GM23338 (cell line): ENCODE measurements at regions not wholly inside any gene's neighbourhood (a gene's known extent, or its start where the extent isn't known, plus 50 kb on each side); places are given as distances from the start of the nearest gene placed in this dataset.
A peak's percentile ranks its signal among the peaks of the same experiment; 100 is the strongest.

Experiments
- ATAC-seq: fragments of 200-7000 bp; cut with Tn5 transposase; 3 replicates; pipeline ENCODE4 v1.9.1; 2020
- DNase-seq: peaks from one replicate; pipeline ENCODE4 v3.0.0-alpha.2; 2015; ENCODE audit warnings: low spot score
- H2AFZ ChIP-seq: fragments of 200-600 bp; sonication (generic); 2 replicates; pipeline ENCODE4 v1.8.0; 2016; ENCODE audit warnings: antibody characterized with exemption, mild to moderate bottlenecking, moderate library complexity
- H3F3A ChIP-seq: fragments of 200-600 bp; sonication (generic); replicated peaks from 2 replicates; pipeline ENCODE4 v1.8.0; 2017; ENCODE audit warnings: antibody characterized with exemption, mixed run types, low read depth
- H3K27ac ChIP-seq: fragments of 200-600 bp; sonication (generic); 2 replicates; pipeline ENCODE4 v1.6.1; 2016; ENCODE audit warnings: low read depth
- H3K27me3 ChIP-seq: fragments of 200-600 bp; sonication (generic); 2 replicates; pipeline ENCODE4 v1.8.0; 2016; ENCODE audit warnings: mild to moderate bottlenecking, mixed run types, moderate library complexity; ENCODE audit not compliant: insufficient read depth
- H3K36me3 ChIP-seq: fragments of 200-600 bp; sonication (generic); 2 replicates; pipeline ENCODE4 v1.8.0; 2016; ENCODE audit warnings: mild to moderate bottlenecking; ENCODE audit not compliant: insufficient read depth
- H3K4me1 ChIP-seq: fragments of 200-600 bp; sonication (generic); 2 replicates; pipeline ENCODE4 v1.8.0; 2016; ENCODE audit warnings: mild to moderate bottlenecking, moderate library complexity; ENCODE audit not compliant: insufficient read depth
- H3K4me2 ChIP-seq: fragments of 200-600 bp; sonication (generic); 2 replicates; pipeline ENCODE4 v1.7.1; 2017; ENCODE audit warnings: mixed run types
- H3K4me3 ChIP-seq: fragments of 200-600 bp; sonication (generic); 2 replicates; pipeline ENCODE4 v1.6.1; 2016; ENCODE audit warnings: mixed run types
- H3K79me2 ChIP-seq: fragments of 200-600 bp; sonication (generic); replicated peaks from 2 replicates; pipeline ENCODE4 v1.8.0; 2017; ENCODE audit warnings: mild to moderate bottlenecking; ENCODE audit not compliant: insufficient read depth
- H3K9me2 ChIP-seq: fragments of 200-600 bp; sonication (generic); 2 replicates; pipeline ENCODE4 v1.8.0; 2017; ENCODE audit not compliant: insufficient read depth
- H4K20me1 ChIP-seq: fragments of 200-600 bp; sonication (generic); replicated peaks from 2 replicates; pipeline ENCODE4 v1.8.0; 2017; ENCODE audit warnings: mild to moderate bottlenecking; ENCODE audit not compliant: insufficient read depth
- H3K27ac Mint-ChIP-seq: 2 replicates; pipeline ENCODE4 v1.8.0; 2020; ENCODE audit warnings: inconsistent platforms, mild to moderate bottlenecking, moderate library complexity, mixed read lengths
- H3K27me3 Mint-ChIP-seq: 3 replicates; pipeline ENCODE4 v1.8.0; 2022; ENCODE audit warnings: low read depth, mild to moderate bottlenecking, moderate library complexity, mixed read lengths, inconsistent platforms; ENCODE audit not compliant: insufficient read depth, poor library complexity
- H3K36me3 Mint-ChIP-seq: 3 replicates; pipeline ENCODE4 v1.8.0; 2021; ENCODE audit warnings: low read depth, mild to moderate bottlenecking, inconsistent platforms, moderate library complexity, mixed read lengths
- H3K4me1 Mint-ChIP-seq: 3 replicates; pipeline ENCODE4 v1.8.0; 2020; ENCODE audit warnings: mild to moderate bottlenecking, inconsistent platforms, mixed read lengths
- H3K4me3 Mint-ChIP-seq: 3 replicates; pipeline ENCODE4 v1.8.0; 2021; ENCODE audit warnings: moderate library complexity, mild to moderate bottlenecking, inconsistent platforms, mixed read lengths
- H3K9me3 Mint-ChIP-seq: 3 replicates; pipeline ENCODE4 v1.8.0; 2020; ENCODE audit warnings: moderate library complexity, mild to moderate bottlenecking, inconsistent platforms, mixed read lengths
- CREB1 ChIP-seq: fragments of 250-450 bp; sonication (Bioruptor Pico); IDR thresholded peaks from 2 replicates; pipeline ENCODE4 v1.5.0; 2020; ENCODE audit warnings: low read depth, mild to moderate bottlenecking, moderate library complexity
- CTCF ChIP-seq, 2 experiments: fragments of 200-600 bp in 1 of 2; sonication (generic) in 1 of 2; conservative IDR thresholded peaks; 2 replicates each; pipeline versions ENCODE4 v1.5.1 to v1.6.1; 2016 to 2017; ENCODE audit warnings: antibody characterized with exemption in 2 of 2, low read depth in 2 of 2, mild to moderate bottlenecking in 2 of 2, moderate library complexity in 1 of 2
- ETS1 ChIP-seq: IDR thresholded peaks from 2 replicates; pipeline ENCODE4 v1.6.1; 2016; ENCODE audit warnings: antibody characterized with exemption
- EZH2 ChIP-seq: fragments of 200-600 bp; sonication (generic); IDR thresholded peaks from one replicate; pipeline ENCODE4 v1.8.0; 2017; ENCODE audit warnings: antibody characterized with exemption, mild to moderate bottlenecking, low read depth; ENCODE audit not compliant: unreplicated experiment
- EZH2phosphoT487 ChIP-seq: fragments of 200-600 bp; sonication (generic); IDR thresholded peaks from one replicate; pipeline ENCODE4 v1.8.1; 2018; ENCODE audit warnings: antibody characterized with exemption; ENCODE audit not compliant: unreplicated experiment
- JUNB ChIP-seq: IDR thresholded peaks from one replicate; pipeline ENCODE4 v1.6.1; 2016; ENCODE audit warnings: antibody characterized with exemption; ENCODE audit not compliant: unreplicated experiment
- NANOG ChIP-seq: IDR thresholded peaks from 2 replicates; pipeline ENCODE4 v1.6.1; 2016; ENCODE audit warnings: antibody characterized with exemption, borderline replicate concordance
- POLR2AphosphoS5 ChIP-seq: IDR thresholded peaks from 2 replicates; pipeline ENCODE4 v1.6.1; 2016; ENCODE audit warnings: antibody characterized with exemption, low read depth
- REST ChIP-seq: IDR thresholded peaks from one replicate; pipeline ENCODE4 v1.6.1; 2018; ENCODE audit warnings: antibody characterized with exemption; ENCODE audit not compliant: unreplicated experiment
- STAT1 ChIP-seq: IDR thresholded peaks from one replicate; pipeline ENCODE4 v1.6.1; 2016; ENCODE audit warnings: antibody characterized with exemption; ENCODE audit not compliant: unreplicated experiment
- ZNF114 ChIP-seq: fragments of 250-450 bp; sonication (Bioruptor Pico); IDR thresholded peaks from 2 replicates; pipeline ENCODE4 v1.5.0; 2020; ENCODE audit warnings: mild to moderate bottlenecking, moderate library complexity
- ZNF331 ChIP-seq: fragments of 250-450 bp; sonication (Bioruptor Pico); IDR thresholded peaks from 2 replicates; pipeline ENCODE4 v1.5.0; 2020; ENCODE audit warnings: low read depth, mild to moderate bottlenecking, moderate library complexity
- TF ChIP-seq, protein P1 (sequence below): fragments of 250-450 bp; sonication (Bioruptor Pico); IDR thresholded peaks from 2 replicates; pipeline ENCODE4 v1.5.0; 2020; ENCODE audit warnings: mild to moderate bottlenecking, moderate library complexity

DNA sequence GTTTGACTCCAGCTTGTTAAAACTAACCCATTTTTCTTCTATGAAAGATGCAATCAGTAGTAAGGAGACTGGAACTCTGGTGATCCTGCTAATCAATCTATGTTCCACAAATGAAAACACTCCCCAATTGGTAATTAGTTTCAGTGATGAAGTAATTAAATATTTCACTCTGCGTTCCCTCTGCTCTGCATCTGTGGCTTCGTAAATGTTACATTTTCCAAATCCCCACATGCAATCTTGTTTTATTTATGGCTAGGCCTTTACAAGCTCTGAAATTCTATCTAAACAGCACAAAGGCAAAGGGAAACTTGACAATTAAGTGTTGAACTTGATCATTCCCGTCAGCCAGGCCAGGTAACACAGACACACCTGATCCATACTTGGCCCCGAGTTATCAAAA is 231.4 kb upstream of the OSR1 start:
- TF ChIP-seq EZH2: no peak
- no peak for TF ChIP-seq REST
- no peak for TF ChIP-seq EZH2phosphoT487
- no peak for TF ChIP-seq CTCF (conservative IDR thresholded peaks at IDR 0.05; ENCODE audit: low read depth in 2 of 2)
- no peak for TF ChIP-seq ZNF114
- TF ChIP-seq NANOG: no peak
- no peak for TF ChIP-seq ZNF331 (CRISPR knock-in tag)
- no peak for TF ChIP-seq STAT1
- TF ChIP-seq CREB1 (CRISPR knock-in tag): no peak
- no peak for TF ChIP-seq POLR2AphosphoS5
- no peak for TF ChIP-seq ETS1
- no peak for TF ChIP-seq JUNB
- TF ChIP-seq, protein P1, sequence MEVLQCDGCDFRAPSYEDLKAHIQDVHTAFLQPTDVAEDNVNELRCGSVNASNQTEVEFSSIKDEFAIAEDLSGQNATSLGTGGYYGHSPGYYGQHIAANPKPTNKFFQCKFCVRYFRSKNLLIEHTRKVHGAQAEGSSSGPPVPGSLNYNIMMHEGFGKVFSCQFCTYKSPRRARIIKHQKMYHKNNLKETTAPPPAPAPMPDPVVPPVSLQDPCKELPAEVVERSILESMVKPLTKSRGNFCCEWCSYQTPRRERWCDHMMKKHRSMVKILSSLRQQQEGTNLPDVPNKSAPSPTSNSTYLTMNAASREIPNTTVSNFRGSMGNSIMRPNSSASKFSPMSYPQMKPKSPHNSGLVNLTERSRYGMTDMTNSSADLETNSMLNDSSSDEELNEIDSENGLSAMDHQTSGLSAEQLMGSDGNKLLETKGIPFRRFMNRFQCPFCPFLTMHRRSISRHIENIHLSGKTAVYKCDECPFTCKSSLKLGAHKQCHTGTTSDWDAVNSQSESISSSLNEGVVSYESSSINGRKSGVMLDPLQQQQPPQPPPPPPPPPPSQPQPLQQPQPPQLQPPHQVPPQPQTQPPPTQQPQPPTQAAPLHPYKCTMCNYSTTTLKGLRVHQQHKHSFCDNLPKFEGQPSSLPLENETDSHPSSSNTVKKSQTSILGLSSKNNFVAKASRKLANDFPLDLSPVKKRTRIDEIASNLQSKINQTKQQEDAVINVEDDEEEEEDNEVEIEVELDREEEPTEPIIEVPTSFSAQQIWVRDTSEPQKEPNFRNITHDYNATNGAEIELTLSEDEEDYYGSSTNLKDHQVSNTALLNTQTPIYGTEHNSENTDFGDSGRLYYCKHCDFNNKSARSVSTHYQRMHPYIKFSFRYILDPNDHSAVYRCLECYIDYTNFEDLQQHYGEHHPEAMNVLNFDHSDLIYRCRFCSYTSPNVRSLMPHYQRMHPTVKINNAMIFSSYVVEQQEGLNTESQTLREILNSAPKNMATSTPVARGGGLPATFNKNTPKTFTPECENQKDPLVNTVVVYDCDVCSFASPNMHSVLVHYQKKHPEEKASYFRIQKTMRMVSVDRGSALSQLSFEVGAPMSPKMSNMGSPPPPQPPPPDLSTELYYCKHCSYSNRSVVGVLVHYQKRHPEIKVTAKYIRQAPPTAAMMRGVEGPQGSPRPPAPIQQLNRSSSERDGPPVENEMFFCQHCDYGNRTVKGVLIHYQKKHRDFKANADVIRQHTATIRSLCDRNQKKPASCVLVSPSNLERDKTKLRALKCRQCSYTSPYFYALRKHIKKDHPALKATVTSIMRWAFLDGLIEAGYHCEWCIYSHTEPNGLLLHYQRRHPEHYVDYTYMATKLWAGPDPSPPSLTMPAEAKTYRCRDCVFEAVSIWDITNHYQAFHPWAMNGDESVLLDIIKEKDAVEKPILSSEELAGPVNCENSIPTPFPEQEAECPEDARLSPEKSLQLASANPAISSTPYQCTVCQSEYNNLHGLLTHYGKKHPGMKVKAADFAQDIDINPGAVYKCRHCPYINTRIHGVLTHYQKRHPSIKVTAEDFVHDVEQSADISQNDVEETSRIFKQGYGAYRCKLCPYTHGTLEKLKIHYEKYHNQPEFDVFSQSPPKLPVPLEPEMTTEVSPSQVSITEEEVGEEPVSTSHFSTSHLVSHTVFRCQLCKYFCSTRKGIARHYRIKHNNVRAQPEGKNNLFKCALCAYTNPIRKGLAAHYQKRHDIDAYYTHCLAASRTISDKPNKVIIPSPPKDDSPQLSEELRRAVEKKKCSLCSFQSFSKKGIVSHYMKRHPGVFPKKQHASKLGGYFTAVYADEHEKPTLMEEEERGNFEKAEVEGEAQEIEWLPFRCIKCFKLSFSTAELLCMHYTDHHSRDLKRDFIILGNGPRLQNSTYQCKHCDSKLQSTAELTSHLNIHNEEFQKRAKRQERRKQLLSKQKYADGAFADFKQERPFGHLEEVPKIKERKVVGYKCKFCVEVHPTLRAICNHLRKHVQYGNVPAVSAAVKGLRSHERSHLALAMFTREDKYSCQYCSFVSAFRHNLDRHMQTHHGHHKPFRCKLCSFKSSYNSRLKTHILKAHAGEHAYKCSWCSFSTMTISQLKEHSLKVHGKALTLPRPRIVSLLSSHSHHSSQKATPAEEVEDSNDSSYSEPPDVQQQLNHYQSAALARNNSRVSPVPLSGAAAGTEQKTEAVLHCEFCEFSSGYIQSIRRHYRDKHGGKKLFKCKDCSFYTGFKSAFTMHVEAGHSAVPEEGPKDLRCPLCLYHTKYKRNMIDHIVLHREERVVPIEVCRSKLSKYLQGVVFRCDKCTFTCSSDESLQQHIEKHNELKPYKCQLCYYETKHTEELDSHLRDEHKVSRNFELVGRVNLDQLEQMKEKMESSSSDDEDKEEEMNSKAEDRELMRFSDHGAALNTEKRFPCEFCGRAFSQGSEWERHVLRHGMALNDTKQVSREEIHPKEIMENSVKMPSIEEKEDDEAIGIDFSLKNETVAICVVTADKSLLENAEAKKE (CRISPR knock-in tag): no peak
- H3K79me2 ChIP-seq: no peaks in the 10 kb centered on the region
- H3K4me1 ChIP-seq: no peaks in the 10 kb centered on the region

More for the DNA sequence above, 231.4 kb upstream of the OSR1 start:
- no peak for DNase-seq
- Histone ChIP-seq H3K36me3 (no peaks in the 10 kb centered on the region), H4K20me1 (no peaks in the 10 kb centered on the region), H3K27me3 (no peaks in the 10 kb centered on the region), H3K4me3 (no peak overlapping the region), H2AFZ (no peak overlapping the region), H3F3A (no peaks in the 10 kb centered on the region), H3K9me2 (peaks cover 9% of the 10 kb centered on the region; the same call in 1 of the 2 replicates), H3K27ac (no peak overlapping the region), H3K4me2 (no peak overlapping the region)
- peaks cover 6% of the 10 kb centered on the region; the same call in 1 of the 3 replicates for H3K4me1 Mint-ChIP-seq
- H3K4me3 Mint-ChIP-seq: no peak overlapping the region
- no peaks in the 10 kb centered on the region; the same call in 2 of the 3 replicates for H3K9me3 Mint-ChIP-seq
- 0 out of 2 replicates have a peak overlapping the region, but pooled peaks have one; percentile 39 for H3K27ac Mint-ChIP-seq
- H3K27me3 Mint-ChIP-seq: peaks cover 2% of the 10 kb centered on the region
- no peak for ATAC-seq
- H3K36me3 Mint-ChIP-seq: no peaks in the 10 kb centered on the region
